ENCODE measurements at regions not wholly inside any gene's neighbourhood (a gene's known extent, or its start where the extent isn't known, plus 50 kb on each side); places are given as distances from the start of the nearest gene placed in this dataset.
"Not testable (repeated sequence)": the region's sequence is repeated elsewhere in the genome, so short reads cannot be mapped to it uniquely, and the experiment has no call there.

GRCh38 chr2:175679231-175679630 is 322.8 kb downstream of the LNPK start:
- no peak for TF ChIP-seq CTCF (conservative IDR thresholded peaks at IDR 0.05; ENCODE audit: low read depth, low read length)
- no peak for DNase-seq (ENCODE audit: low read depth)

GRCh38 chr2:175677880-175678279 is 324.2 kb downstream of the LNPK start:
- H3K4me3 ChIP-seq (ENCODE audit: low read length): no peak overlapping the region

More at GRCh38 chr2:175679231-175679630, 322.8 kb downstream of the LNPK start:
- H3K4me3 ChIP-seq (ENCODE audit: low read length): no peak overlapping the region

GRCh38 chr2:175676813-175677212 is 325.3 kb downstream of the LNPK start:
- no peak for TF ChIP-seq CTCF (conservative IDR thresholded peaks at IDR 0.05; ENCODE audit: low read depth, low read length)
- H3K4me3 ChIP-seq (ENCODE audit: low read length): no peak overlapping the region
- DNase-seq (ENCODE audit: low read depth): no peak

More at GRCh38 chr2:175677880-175678279, 324.2 kb downstream of the LNPK start:
- TF ChIP-seq CTCF (conservative IDR thresholded peaks at IDR 0.05; ENCODE audit: low read depth, low read length): no peak
- DNase-seq (ENCODE audit: low read depth): no peak

- not testable (repeated sequence) for H3K4me3 ChIP-seq (ENCODE audit: low read length); DNase-seq (ENCODE audit: low read depth)
Observed at GRCh38 chr2:175668804-175669203, 333.3 kb downstream of the LNPK start.

- no peak for TF ChIP-seq CTCF (conservative IDR thresholded peaks at IDR 0.05; ENCODE audit: low read depth, low read length)
- no peak for DNase-seq (ENCODE audit: low read depth)
- H3K4me3 ChIP-seq (ENCODE audit: low read length): no peak overlapping the region
Observed at GRCh38 chr2:175662335-175662734, 339.7 kb downstream of the LNPK start.

- no peak overlapping the region for H3K4me3 ChIP-seq (ENCODE audit: low read length)
- no peak for DNase-seq (ENCODE audit: low read depth)
- no peak for TF ChIP-seq CTCF (conservative IDR thresholded peaks at IDR 0.05; ENCODE audit: low read depth, low read length)
Observed at GRCh38 chr2:175648577-175649063, 353.4 kb downstream of the LNPK start.

- DNase-seq (ENCODE audit: low read depth): no peak
- H3K4me3 ChIP-seq (ENCODE audit: low read length): no peak overlapping the region
- TF ChIP-seq CTCF (conservative IDR thresholded peaks at IDR 0.05; ENCODE audit: low read depth, low read length): no peak
Observed at GRCh38 chr2:175647058-175647457, 355.0 kb downstream of the LNPK start.

GRCh38 chr2:175640655-175641054 is 361.4 kb downstream of the LNPK start:
- no peak for TF ChIP-seq CTCF (conservative IDR thresholded peaks at IDR 0.05; ENCODE audit: low read depth, low read length)

More at GRCh38 chr2:175640655-175641054, 361.4 kb downstream of the LNPK start:
- H3K4me3 ChIP-seq (ENCODE audit: low read length): no peak overlapping the region
- DNase-seq (ENCODE audit: low read depth): no peak
